Amniotic epithelial cell (primary cell): ENCODE measurements at regions not wholly inside any gene's neighbourhood (a gene's known extent, or its start where the extent isn't known, plus 50 kb on each side); places are given as distances from the start of the nearest gene placed in this dataset.
A peak's percentile ranks its signal among the peaks of the same experiment; 100 is the strongest.
"Not testable (repeated sequence)": the region's sequence is repeated elsewhere in the genome, so short reads cannot be mapped to it uniquely, and the experiment has no call there.

Experiments
- DNase-seq: peaks from one replicate; pipeline ENCODE4 v3.0.0-alpha.2; 2010; ENCODE audit warnings: low read depth

- no peak for DNase-seq
Measured at GRCh38 chr1:47522935-47523834, 85.3 kb downstream of the FOXD2 start.

- DNase-seq, result no peak
Measured at GRCh38 chr1:47523835-47524215, 86.0 kb downstream of the FOXD2 start.

- DNase-seq, result peak; percentile 19
Measured at GRCh38 chr1:47524272-47524671, 86.4 kb downstream of the FOXD2 start.

- DNase-seq, result peak; percentile 33
Measured at GRCh38 chr1:47527653-47528272, 89.9 kb downstream of the FOXD2 start.

GRCh38 chr1:47529520-47530098 lies 91.8 kb downstream of the FOXD2 start:
- no peak for DNase-seq

GRCh38 chr1:47532921-47533792 lies 95.3 kb downstream of the FOXD2 start:
- DNase-seq, result peak; percentile 76

GRCh38 chr1:47533793-47534328 lies 96.0 kb downstream of the FOXD2 start:
- no peak for DNase-seq

GRCh38 chr1:47534436-47534835 lies 96.6 kb downstream of the FOXD2 start:
- peak; percentile 8 for DNase-seq

- DNase-seq, result no peak
Measured at GRCh38 chr1:47536646-47537118, 98.8 kb downstream of the FOXD2 start.

GRCh38 chr1:47537268-47537667 lies 99.4 kb downstream of the FOXD2 start:
- no peak for DNase-seq

GRCh38 chr1:47537966-47538365 lies 100.1 kb downstream of the FOXD2 start:
- DNase-seq, result no peak

- DNase-seq, result not testable (repeated sequence)
Measured at GRCh38 chr1:47538530-47538929, 100.7 kb downstream of the FOXD2 start.

GRCh38 chr1:47541705-47542104 lies 103.9 kb downstream of the FOXD2 start:
- not testable (repeated sequence) for DNase-seq

- DNase-seq, result not testable (repeated sequence)
Measured at GRCh38 chr1:47543089-47543488, 105.2 kb downstream of the FOXD2 start.

GRCh38 chr1:47545912-47546483 lies 108.2 kb downstream of the FOXD2 start:
- no peak for DNase-seq

- no peak for DNase-seq
Measured at GRCh38 chr1:47547753-47548573, 110.1 kb downstream of the FOXD2 start.

GRCh38 chr1:47548637-47549036 lies 110.8 kb downstream of the FOXD2 start:
- no peak for DNase-seq

GRCh38 chr1:47549532-47549931 lies 111.7 kb downstream of the FOXD2 start:
- no peak for DNase-seq

- no peak for DNase-seq
Measured at GRCh38 chr1:47550929-47551328, 113.1 kb downstream of the FOXD2 start.

GRCh38 chr1:47551971-47552528 lies 114.2 kb downstream of the FOXD2 start:
- DNase-seq, result no peak
